ENCODE measurements at regions not wholly inside any gene's neighbourhood (a gene's known extent, or its start where the extent isn't known, plus 50 kb on each side); places are given as distances from the start of the nearest gene placed in this dataset.
A peak's percentile ranks its signal among the peaks of the same experiment; 100 is the strongest.

DNA sequence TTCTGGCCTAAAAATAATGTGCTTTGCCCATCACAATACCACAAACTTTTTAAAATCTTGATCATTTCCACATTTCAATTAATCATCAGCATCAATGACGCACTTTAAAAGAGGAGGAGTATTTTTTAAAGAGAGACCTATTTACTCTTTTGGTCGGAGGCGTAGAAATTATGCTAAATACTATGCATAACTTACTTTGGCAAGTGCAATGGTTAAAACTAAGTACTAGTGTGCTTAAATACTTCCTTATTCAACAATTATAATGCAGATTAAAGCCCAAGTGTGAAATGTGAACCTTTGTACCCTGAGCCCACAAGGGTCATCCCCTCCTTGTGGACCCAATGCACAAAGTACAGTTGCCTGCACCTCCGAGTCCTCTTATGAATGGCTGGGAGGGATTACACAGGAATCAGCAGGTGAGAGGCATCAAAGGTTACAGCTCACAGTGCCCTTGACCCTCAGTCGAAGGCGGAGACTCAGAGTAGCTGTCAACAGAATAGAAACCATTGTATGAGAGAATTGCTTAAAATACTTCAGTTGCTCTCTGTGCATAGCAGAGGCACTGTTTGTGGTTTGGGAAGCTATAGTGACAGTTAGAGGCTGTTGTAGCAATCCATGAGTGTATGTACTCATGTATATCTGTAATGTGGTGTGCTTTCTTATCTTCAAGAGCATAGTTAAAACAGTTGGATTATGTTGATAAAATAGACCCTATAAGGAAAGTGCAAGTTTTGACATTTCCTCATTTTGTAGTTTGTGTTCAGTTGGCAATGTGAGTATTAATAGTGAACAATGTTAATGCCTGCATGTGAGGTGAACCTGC, 151.7 kb upstream of the ITGA4 start (continued):
- TF ChIP-seq, protein P1, sequence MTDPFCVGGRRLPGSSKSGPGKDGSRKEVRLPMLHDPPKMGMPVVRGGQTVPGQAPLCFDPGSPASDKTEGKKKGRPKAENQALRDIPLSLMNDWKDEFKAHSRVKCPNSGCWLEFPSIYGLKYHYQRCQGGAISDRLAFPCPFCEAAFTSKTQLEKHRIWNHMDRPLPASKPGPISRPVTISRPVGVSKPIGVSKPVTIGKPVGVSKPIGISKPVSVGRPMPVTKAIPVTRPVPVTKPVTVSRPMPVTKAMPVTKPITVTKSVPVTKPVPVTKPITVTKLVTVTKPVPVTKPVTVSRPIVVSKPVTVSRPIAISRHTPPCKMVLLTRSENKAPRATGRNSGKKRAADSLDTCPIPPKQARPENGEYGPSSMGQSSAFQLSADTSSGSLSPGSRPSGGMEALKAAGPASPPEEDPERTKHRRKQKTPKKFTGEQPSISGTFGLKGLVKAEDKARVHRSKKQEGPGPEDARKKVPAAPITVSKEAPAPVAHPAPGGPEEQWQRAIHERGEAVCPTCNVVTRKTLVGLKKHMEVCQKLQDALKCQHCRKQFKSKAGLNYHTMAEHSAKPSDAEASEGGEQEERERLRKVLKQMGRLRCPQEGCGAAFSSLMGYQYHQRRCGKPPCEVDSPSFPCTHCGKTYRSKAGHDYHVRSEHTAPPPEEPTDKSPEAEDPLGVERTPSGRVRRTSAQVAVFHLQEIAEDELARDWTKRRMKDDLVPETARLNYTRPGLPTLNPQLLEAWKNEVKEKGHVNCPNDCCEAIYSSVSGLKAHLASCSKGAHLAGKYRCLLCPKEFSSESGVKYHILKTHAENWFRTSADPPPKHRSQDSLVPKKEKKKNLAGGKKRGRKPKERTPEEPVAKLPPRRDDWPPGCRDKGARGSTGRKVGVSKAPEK (CRISPR knock-in tag; IDR thresholded peaks at IDR 0.05; ENCODE audit: borderline replicate concordance): no peak
- no peak for TF ChIP-seq ZNF256 (CRISPR knock-in tag; conservative IDR thresholded peaks at IDR 0.05)
- TF ChIP-seq ATF1 (CRISPR knock-in tag; IDR thresholded peaks at IDR 0.05): peak; percentile 46
- TF ChIP-seq, protein P2, sequence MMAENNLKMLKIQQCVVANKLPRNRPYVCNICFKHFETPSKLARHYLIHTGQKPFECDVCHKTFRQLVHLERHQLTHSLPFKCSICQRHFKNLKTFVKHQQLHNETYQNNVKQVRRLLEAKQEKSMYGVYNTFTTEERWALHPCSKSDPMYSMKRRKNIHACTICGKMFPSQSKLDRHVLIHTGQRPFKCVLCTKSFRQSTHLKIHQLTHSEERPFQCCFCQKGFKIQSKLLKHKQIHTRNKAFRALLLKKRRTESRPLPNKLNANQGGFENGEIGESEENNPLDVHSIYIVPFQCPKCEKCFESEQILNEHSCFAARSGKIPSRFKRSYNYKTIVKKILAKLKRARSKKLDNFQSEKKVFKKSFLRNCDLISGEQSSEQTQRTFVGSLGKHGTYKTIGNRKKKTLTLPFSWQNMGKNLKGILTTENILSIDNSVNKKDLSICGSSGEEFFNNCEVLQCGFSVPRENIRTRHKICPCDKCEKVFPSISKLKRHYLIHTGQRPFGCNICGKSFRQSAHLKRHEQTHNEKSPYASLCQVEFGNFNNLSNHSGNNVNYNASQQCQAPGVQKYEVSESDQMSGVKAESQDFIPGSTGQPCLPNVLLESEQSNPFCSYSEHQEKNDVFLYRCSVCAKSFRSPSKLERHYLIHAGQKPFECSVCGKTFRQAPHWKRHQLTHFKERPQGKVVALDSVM (CRISPR knock-in tag; IDR thresholded peaks at IDR 0.05): no peak
- TF ChIP-seq, protein P3, sequence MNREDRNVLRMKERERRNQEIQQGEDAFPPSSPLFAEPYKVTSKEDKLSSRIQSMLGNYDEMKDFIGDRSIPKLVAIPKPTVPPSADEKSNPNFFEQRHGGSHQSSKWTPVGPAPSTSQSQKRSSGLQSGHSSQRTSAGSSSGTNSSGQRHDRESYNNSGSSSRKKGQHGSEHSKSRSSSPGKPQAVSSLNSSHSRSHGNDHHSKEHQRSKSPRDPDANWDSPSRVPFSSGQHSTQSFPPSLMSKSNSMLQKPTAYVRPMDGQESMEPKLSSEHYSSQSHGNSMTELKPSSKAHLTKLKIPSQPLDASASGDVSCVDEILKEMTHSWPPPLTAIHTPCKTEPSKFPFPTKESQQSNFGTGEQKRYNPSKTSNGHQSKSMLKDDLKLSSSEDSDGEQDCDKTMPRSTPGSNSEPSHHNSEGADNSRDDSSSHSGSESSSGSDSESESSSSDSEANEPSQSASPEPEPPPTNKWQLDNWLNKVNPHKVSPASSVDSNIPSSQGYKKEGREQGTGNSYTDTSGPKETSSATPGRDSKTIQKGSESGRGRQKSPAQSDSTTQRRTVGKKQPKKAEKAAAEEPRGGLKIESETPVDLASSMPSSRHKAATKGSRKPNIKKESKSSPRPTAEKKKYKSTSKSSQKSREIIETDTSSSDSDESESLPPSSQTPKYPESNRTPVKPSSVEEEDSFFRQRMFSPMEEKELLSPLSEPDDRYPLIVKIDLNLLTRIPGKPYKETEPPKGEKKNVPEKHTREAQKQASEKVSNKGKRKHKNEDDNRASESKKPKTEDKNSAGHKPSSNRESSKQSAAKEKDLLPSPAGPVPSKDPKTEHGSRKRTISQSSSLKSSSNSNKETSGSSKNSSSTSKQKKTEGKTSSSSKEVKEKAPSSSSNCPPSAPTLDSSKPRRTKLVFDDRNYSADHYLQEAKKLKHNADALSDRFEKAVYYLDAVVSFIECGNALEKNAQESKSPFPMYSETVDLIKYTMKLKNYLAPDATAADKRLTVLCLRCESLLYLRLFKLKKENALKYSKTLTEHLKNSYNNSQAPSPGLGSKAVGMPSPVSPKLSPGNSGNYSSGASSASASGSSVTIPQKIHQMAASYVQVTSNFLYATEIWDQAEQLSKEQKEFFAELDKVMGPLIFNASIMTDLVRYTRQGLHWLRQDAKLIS (CRISPR knock-in tag; IDR thresholded peaks at IDR 0.05): no peak
- no peak for TF ChIP-seq GTF3A (CRISPR knock-in tag; conservative IDR thresholded peaks at IDR 0.05)
- TF ChIP-seq, protein P4, sequence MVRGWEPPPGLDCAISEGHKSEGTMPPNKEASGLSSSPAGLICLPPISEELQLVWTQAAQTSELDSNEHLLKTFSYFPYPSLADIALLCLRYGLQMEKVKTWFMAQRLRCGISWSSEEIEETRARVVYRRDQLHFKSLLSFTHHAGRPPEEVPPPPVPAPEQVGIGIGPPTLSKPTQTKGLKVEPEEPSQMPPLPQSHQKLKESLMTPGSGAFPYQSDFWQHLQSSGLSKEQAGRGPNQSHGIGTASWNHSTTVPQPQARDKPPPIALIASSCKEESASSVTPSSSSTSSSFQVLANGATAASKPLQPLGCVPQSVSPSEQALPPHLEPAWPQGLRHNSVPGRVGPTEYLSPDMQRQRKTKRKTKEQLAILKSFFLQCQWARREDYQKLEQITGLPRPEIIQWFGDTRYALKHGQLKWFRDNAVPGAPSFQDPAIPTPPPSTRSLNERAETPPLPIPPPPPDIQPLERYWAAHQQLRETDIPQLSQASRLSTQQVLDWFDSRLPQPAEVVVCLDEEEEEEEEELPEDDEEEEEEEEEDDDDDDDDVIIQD (CRISPR knock-in tag; IDR thresholded peaks at IDR 0.05; ENCODE audit: low read depth): peak; percentile 99
- no peak for TF ChIP-seq POLR2AphosphoS5 (IDR thresholded peaks at IDR 0.05; ENCODE audit: low read depth, low read length)
- peak; percentile 79 for TF ChIP-seq BCL6 (CRISPR knock-in tag; IDR thresholded peaks at IDR 0.05)
- TF ChIP-seq ZNF331 (CRISPR knock-in tag; IDR thresholded peaks at IDR 0.05): peak; percentile 84
- TF ChIP-seq, protein P5, sequence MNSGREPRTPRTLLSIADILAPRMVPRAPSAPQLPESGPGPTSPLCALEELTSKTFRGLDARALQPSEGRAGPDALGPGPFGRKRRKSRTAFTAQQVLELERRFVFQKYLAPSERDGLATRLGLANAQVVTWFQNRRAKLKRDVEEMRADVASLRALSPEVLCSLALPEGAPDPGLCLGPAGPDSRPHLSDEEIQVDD (CRISPR knock-in tag; IDR thresholded peaks at IDR 0.05; ENCODE audit: borderline replicate concordance): no peak
- TF ChIP-seq ZSCAN12 (CRISPR knock-in tag; IDR thresholded peaks at IDR 0.05): no peak
- TF ChIP-seq, protein P6, sequence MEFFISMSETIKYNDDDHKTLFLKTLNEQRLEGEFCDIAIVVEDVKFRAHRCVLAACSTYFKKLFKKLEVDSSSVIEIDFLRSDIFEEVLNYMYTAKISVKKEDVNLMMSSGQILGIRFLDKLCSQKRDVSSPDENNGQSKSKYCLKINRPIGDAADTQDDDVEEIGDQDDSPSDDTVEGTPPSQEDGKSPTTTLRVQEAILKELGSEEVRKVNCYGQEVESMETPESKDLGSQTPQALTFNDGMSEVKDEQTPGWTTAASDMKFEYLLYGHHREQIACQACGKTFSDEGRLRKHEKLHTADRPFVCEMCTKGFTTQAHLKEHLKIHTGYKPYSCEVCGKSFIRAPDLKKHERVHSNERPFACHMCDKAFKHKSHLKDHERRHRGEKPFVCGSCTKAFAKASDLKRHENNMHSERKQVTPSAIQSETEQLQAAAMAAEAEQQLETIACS (CRISPR knock-in tag; IDR thresholded peaks at IDR 0.05): no peak

Data from HepG2 (cell line).